Activated CD8-positive, alpha-beta memory T cell treated with anti-CD3 and anti-CD28 coated beads, Interleukin-2, amount 50 U/mL, for 1 hour (primary cell): ENCODE measurements at regions not wholly inside any gene's neighbourhood (a gene's known extent, or its start where the extent isn't known, plus 50 kb on each side); places are given as distances from the start of the nearest gene placed in this dataset.

Experiments
- DNase-seq: peaks from one replicate; pipeline ENCODE4 v3.0.0-alpha.2; 2020; ENCODE audit errors: extremely low read depth

DNA sequence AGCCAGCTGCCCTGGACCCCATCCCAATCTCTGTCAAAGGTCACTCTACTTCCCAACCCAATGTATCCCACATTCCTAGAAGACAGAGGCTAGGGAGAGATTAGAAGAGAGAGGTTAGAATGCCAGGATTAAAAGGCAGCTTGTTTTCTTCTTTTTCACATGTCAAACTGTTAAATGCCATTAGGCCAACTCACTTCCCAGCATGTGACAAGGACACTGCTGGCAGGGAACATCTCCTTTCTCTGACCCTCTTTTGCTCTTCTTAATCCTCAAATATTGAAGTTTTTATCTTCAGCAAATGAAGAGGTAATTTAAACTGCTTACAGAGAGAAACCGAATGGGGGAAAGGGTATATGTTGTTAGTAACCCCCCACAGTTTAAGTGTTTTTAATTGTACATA is 89.1 kb downstream of the BBS10 start:
- DNase-seq: no peak

DNA sequence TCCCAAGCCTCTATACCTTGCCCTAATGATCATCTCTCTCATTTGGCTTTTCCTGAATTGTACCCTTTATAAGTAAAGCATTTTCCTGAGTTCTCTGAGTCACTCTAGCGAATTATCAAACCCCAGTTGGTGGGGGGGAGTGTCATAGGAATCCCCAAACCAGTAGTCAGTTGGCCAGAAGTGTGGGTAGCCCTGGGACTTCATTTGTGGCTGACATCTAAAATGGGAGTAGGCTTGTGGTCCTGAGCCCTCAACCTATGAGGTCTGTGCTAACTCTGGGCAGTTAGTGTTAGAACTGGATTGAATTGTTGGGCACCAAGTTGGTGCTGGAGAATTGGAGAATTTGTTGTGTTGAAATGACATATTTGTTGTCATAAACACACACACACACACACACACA is 91.3 kb downstream of the BBS10 start:
- no peak for DNase-seq

DNA sequence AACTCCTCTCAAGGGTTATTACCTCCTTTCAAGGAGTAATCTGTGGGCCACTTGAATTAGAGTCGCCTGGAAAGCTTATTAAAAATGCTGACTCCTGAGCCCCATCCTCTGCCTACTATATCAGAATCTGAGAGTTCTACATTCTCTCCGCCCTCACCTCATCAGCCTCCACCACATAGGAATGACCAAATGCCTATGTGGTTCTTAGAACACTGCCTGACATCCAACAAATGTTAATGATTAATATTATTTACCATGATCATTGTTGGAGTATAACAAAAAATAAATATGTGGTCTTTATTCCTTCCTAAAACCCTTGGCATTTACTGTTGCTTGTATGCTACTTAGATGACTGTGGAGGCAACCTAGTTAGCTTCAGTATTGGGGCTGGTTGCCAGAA is 91.9 kb downstream of the BBS10 start:
- DNase-seq: no peak

DNA sequence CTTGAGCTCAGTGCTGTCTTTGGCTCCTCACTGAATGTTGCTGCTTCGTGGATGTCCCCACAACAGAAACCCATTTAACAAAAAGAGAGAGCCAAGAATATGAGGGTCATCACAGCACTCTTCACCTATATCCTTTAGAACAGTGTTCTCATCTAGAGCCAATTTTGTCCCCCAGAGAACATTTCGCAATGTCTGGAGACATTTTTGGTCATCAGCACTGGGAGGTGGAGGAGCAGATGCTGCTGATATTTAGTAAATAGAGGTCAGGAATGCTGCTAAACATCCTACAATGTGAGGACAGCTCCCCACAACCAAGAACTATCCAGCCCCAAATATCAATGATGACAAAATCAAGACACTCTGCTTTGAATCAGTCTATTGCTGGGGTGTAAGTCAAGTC is 92.5 kb downstream of the BBS10 start:
- no peak for DNase-seq

DNA sequence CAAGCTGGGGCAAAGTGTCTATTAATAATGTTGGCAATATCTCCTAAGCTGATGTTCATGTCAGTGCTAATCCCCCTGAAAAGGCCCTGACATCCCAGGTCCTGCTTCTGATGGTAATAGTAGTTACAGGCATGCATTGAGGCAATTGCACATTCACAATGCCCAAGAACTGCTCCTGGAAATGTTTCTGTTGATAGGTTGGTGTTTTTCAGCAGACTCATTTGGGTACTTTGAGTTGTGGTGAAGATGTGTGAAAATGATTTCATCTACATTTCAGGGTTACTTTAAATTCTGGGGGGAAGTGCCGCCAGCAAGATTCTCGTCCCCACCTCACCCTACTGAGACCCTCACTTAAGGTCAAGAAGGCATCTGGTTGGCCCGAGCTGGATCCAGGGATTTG is 92.9 kb downstream of the BBS10 start:
- DNase-seq: no peak

DNA sequence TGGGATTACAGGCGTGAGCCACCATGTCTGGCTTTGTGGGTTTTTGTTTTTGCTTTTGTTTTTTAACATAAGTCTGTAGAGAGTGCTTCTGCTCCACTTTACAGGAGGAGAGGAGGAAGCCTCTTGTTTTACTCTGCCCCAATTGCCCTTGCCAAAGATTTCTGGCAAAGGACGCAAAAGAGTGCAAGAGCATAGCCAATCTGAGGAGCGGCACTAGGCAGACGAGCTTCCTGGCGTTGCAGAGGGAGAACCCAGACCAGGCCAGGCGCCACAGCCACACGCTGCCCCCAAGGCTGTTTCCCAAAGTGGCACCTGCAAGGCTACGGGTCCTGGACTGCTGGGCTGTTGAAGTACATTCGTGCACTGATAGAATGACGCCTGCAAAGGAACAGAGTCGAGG is 96.2 kb downstream of the BBS10 start:
- DNase-seq: no peak

DNA sequence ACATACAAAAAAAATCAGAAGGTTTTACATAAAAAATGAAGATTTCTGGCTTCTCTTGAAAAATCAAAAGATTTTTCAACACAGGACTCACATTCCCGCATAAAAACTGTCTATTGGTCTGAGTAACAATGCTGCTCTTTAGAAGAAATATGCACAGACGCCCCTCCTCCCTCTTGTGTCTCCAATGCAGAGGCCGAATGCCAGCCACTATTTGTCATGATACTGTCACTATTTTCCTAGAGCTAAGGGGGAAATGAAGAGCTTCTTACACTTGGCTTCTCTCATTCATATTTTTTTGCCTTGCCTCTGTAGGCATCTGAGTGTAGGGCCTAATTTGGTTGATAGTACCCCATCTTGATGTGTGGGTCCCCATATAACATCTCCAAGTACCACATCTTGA is 98.0 kb downstream of the BBS10 start:
- DNase-seq: no peak

DNA sequence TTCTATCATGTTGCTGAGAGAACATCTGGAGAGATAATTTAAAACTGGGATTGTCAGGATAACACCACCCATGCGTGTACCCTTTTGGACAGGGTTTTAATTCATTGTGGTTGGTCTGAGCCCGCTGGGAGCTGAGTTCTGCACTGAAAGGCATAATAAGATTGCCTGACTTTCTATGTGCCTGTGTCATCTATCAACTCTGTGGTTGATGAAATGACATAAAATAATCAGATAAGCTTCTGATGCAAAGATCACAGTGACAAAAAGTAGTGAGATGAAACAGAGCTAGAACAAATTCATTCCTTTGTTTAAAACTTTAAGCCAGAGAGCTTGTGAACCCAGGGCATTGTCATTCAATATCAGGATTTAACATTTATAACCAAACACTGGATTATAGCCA is 98.7 kb downstream of the BBS10 start:
- no peak for DNase-seq

DNA sequence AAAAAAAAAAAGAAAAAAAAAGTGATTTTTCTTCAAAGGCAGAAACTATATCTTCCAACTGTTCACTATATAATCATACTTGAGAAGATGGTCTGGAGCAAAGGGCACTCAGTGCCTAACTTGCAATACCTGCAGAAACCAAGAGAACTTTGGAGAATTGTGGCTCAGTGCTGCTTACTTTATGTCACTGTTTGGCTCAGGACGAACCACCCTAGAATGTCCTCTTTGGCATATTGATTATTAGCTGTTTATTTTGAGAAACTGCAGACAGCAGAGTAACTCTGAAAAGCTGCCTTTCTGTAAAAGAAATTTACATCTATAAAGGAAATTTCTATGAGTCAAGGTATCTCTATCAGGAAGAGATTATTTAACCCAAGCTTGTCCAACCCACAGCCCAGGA is 100.2 kb downstream of the BBS10 start:
- no peak for DNase-seq

DNA sequence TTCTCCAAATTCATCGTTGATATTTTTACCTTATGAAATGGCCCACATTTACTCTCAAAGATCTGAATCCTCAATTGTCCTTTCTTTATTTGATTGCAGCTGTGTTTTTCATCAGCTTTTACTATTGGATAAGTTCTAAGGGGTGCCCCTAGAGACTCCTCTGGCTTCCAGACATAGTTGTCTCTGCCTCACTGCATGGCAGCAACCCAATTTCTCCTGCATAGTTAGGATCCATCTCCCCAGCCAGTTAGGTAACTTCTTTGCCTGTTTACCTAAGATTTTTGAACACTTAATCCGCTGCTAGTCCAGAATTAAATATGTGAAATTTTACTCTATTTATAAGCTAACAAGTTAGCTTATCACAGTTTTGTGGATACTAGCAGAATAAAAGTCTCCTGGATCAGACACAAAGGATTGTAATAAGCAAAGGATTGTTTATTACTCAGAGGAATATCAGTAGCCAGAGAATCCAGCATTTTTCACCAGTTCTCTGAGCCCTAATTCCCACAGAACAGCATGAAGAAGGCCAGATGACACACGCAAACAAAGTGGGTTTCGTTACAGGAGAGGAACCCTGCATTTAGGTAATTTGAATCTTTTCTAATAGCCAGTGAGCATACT is 101.1 kb downstream of the BBS10 start:
- no peak for DNase-seq

DNA sequence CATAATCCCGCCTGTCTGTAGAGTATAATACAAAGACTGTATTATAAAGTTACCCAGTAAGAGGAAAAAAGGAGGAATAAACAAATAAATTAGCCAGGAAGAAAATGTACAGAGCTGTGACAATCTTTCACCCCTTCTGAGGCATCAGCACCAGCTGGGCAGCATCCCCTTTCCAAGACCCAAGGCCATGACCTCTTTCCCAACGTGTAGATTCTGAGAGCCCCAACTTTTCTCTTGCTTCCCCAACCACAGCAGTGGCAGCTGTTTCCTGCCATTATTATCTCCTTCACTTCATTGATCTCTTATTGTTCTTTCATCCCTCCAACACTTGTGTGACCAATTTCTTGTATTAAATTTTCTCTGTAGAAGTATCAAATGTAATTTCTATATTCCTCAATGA is 101.6 kb downstream of the BBS10 start:
- no peak for DNase-seq

DNA sequence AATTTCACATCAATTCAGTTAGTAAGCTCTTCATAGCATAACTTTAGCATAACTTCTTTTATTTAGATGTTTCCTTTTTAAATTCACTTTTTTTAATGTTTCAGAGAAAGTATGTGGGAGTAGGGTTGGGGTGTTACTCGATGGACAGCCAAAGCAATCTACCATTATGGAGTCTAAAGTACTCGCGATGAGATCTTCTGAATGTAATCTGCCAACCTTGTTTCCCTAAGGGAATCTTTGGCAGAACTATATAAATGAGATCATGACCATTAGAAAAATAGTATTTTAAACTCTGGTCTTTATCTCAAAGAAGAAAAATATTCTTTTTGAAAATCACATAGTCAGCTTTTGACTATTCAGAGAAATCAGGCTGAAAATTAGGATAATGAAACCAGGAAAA is 103.9 kb downstream of the BBS10 start:
- DNase-seq: no peak

DNA sequence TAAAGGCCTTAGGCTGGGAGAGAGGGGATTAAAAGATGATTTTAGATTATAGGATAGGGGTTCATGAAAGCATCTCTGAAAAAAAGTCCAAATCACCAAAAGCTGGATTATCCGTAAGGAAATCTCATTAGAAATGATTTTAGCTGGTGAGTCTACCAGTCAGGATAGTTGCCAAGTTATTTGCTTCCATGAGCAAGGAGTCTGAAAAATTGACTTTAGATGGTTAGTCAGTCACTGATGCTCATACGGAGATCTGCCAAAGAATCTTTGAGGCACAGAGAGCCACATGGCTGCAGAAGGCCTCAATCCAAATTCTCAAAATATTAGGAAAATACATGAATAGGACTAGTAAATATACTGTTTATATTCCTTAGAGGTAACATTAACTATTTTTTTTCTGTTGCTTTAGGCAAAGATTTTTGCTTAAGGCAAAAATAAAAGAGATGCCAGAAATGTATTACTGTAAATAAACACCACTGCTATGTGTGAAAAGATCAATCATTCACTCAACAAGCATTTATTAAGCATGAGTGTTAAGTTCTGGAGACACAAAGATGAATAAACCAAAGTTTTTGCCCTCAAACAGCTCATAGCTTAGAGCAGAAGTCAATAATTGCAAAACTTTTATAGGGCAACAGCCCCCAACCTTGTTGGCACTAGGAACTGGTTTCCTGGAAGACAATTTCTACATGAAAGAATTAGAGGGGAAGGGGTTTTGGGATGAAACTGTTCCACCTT is 105.2 kb downstream of the BBS10 start:
- DNase-seq: no peak

DNA sequence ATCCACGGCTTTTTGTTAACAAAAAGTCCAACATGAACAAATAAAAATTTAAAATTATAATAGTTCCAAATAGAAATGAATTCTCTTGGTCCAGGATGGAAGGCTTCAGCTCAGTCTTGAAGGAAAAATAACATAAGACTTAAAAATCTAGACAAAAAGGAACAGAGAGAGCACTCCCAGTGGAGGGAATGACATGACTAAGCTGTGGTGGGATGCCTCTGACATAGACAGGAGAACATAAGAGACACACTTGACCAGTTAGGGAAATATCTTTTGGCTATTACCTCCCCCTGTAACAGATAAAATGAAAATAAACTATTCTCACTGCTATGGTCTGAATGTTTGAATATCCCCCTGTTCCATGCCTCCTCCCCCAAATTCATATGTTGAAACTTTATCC is 106.8 kb downstream of the BBS10 start:
- DNase-seq: no peak

DNA sequence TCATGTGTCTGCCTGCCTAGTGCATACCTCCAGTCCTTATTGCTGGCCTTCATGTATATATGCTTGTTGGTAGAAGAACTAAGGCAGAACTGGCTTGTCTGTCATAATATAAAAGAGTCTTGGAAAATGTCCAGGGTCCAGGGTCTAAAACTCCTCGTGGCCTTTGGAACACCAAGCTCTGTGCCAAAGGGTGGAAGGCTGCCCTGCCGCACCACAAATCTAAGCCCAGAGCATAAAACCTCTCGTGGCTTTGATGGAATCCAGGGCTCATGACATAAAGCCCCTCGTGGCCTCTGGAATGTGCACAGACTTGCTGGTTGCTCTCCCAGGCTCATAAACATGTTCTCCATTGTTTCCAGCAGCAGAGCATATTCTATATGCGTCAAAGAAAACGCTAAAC is 107.9 kb downstream of the BBS10 start:
- no peak for DNase-seq

DNA sequence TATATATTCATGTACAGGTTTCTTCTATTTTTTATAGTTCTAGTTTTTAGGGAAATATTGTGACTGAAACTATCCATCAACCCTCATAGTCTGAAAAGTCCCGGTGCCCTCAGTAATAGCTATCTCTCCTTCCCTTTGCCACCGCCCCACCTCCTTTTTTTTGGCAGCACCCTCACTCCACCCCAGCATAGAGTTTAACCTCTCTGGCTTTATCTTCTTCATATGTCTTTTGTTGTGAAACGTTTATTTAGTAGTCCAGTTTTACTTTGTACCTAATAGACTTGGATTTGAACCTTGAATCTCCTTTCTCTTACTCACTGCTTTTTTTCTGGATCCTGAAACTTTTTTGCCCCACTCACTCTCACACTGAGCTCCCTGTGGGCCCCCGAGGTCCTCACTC is 109.5 kb downstream of the BBS10 start:
- no peak for DNase-seq

DNA sequence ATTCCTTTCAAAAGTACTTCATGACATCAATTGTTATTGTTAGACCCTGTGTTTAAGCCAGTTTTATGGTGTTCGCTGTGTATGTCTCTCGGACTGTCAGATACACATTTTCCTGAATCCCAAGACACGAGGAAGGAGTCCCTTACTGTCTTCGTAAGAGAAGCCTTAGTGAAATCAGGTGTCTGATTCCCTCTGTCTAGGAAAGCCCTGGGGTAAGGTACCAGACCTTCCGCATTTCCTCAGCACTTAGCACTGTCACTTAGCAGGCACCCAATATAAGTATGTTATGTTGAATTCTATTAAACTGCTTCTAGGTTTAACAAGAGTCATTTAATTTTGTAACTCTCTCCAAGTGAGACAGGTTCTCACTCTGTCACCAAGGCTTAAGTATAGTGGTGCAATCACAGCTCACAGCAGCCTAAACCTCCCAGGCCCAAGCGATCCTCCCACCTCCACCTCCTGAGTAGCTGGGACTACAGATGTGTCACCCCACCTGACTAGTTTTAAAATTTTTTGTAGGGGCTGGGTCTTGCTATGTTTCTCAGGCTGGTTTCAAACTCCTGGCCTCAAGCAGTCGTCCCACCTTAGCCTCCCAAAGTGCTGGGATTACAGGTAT is 111.0 kb downstream of the BBS10 start:
- DNase-seq: no peak

DNA sequence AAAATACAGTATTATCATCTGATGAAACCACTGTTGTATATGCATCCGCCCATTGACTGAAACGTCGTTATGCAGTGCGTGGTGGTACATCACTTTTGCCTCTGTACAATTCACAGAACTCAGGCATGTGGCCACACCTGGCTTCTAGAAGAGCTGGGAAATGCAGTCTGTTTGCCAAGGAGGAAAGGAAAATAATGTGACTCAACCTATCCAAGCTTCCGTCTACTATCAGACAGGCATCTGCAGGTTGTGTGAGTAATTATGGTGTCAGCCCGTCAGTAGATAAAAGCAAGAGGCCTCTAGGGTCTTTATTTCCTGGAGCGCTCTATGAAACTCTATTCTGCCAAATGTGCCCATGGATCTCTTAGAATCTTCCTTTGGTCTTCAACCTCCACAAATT is 111.6 kb downstream of the BBS10 start:
- no peak for DNase-seq

DNA sequence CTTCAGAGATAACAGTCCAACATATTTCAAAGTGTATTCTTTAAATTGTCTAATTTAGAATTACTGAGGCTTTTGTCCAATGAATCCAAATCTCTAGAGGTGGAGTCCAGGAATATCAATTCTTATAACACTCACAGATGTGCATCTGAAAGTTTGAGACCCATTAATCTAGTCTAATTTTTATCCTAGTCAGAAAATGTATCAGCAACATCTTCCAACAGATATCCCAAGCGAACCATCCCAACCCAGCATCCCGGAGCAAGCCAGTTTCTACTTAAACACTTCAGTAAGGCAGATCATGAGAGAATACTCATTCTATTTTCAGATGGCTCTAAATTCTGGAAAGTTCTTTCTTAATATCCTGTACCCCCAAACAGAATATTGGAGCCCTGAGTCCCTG is 113.5 kb downstream of the BBS10 start:
- no peak for DNase-seq

DNA sequence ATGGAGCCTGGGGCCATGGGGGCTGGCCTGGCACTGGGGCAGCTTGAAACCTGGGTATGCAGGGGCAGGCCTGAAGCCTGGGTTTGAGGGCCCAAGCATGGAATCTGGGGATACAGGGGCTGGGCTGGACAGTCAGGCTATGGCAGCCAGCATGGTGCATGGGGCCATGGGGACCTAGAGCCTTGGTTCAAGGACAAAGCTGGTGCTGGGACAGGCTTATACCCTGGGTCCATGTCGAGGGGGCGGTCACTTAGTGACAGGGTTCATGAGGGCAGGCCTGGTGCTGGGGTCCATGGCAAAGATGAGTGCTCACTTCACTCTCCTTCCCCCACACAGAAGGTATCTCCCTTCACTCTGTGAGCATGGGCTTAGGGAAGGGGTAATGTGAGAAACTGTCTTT is 116.2 kb downstream of the BBS10 start:
- DNase-seq: no peak

DNA sequence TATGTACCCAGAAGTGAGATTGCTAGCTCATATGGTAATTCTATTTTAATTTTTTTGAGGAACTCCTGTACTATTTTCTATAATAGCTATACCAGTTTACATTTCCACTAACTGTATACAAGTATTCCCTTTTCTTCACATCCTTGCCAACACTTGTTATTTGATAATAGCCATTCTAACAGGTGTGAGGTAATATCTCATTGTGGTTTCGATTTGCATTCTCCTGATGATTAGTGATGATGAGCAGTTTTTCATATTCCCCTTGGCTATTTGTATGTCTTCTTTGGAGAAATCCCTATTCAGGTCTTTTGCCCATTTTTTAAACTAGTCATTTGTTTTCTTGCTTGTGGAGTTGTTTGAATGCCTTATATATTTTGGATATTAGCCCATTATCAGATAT is 121.3 kb downstream of the BBS10 start:
- DNase-seq: no peak

DNA sequence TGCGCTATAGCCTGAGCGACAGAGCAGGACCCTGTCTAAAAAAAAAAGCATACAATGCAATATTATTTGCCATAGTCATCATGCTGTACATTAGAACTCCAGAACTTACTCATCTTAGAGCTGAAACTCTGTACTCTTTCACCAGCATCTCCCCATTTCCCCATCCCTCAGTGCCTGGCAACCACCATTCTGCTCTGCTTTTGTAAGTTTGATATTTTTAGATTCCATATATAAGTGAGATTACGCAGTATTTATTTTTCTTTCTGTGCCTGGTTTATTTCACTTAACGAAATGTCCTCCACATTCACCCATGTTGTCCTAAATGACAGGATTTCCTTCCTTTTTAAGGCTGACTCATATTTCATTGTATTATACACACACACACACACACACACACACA is 121.8 kb downstream of the BBS10 start:
- no peak for DNase-seq

DNA sequence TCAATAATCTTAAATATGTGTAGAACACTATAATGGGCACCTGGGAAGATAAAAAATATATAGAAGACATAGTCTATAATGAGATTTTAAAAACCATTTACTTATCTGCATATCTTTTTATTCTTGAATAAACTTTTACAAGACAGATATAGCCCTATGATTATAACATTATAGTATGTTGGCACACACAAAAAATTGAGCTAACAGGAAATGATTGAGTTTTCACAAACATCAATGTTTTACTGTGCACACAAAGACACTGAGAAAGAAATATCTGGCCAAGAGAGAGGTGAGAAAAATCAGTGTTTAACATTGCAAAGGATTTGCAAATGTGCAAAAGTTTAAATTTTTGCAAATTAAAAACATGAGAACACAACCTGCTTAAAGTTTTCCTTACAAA is 124.3 kb downstream of the BBS10 start:
- no peak for DNase-seq

DNA sequence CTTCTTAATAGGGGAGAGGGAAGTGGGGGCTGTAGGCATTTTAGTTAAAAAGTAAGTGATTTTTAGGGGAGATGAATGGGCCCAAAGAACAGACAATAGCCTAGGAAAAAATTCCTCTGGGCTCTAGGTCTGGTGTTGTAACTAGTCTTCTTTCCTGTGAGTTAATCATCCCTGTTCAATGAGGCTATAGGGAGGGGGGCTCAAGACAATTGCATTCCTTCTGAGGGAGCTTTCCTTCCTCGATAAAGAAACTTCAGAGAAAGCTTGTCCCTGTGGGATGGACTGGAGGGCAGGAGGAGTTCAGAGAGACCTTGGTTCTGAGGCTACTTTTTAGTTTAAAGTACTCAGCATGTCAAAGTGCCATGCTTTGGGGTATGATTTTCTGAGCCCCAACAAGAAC is 127.2 kb downstream of the BBS10 start:
- DNase-seq: no peak
